RKO (cell line): ENCODE measurements at regions not wholly inside any gene's neighbourhood (a gene's known extent, or its start where the extent isn't known, plus 50 kb on each side); places are given as distances from the start of the nearest gene placed in this dataset.

Experiments
- DNase-seq: peaks from one replicate; pipeline ENCODE4 v3.0.0-alpha.2; 2016; ENCODE audit warnings: low spot score

DNA sequence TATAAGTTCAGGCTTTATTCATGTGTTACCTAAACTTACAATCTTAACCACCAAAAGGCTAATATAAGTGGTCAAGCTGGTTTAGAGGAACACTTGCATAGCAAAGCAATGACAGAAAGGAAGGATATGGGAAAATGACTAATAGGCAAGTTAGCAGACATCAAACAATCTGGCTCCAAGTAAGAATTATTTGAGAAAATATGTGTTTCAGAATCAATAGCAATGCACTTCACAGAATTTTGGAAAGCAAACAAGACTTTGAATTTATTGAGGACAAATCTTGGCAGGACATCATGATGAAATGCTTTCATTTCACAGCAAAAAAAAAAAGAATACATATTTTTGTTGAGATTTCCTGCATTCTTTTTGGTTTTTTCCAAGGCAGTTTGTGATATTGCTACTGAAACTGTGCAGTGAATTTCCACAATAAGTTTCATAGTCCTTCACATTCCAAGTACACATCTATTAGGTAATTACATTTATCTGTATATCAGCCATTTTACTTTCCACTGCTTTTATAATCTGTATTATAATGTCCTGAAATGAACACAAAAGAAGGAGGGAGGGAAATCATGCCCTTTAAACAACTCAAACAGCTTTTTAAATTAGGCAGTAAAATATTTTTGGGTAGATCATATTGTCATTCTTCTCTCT, 417.9 kb downstream of the NR2F1-AS1 start:
- peak; percentile 85 for DNase-seq

- DNase-seq: peak; percentile 74
Measured at GRCh38 chr5:93161661-93162654, 419.1 kb downstream of the NR2F1-AS1 start.

DNA sequence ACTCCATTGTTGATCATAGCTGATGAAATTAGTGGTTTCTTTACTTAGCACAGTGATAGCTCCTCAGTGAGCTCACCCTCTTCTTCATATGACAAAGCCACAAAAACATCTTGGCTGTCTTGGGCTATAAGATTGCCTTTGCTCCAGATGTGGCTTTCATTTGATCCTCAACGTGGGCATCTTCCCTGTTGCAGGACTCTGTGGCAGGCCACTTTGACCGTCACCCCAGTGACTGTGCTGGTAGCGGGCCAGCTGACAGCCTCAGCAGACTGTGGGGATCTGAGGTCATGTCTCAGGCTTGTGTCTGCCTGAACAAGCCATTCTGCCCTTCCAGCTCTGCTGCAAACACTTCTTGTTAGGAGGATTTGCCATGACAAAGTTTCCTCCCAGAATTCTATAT, 422.2 kb downstream of the NR2F1-AS1 start:
- DNase-seq: no peak

DNA sequence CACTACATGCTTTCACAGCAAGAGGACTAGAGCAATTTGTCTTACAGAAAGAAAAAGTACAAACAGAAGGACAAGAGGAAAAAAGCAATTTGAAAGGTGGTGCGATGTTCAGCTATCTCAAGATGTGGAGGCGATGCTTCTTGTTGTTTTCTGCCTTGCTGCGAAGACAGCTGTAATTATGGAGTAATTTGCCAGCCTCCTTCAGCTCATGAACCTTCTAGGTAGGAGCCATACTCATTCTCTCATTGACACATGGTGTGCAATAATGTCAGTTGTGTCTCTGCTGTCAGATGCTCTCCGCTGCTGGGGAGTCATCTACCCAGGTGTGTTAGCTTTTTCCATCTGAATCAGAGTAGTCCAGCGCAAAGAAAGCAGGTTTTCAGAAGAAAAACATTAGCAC, 424.5 kb downstream of the NR2F1-AS1 start:
- DNase-seq: no peak

DNA sequence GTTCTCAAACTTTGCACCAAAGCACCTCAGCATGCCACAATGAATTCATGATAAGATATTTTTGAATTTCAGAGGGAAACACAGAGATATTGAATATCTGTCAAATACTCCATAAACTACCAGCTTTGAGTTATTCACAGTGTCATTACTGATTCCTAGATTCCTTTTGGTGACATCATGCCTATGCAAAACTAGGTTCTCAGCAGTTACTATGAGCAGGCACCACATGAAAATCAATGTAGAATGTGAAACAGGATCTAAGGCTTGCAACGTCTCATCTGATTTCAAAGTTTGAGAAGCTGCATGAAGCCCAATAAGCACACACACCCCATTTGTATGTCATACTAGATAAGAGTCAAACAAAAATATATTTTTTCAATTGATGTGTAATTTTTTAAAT, 426.5 kb downstream of the NR2F1-AS1 start:
- DNase-seq: no peak

GRCh38 chr5:93153461-93153860, 427.6 kb downstream of the NR2F1-AS1 start:
- DNase-seq: no peak

DNA sequence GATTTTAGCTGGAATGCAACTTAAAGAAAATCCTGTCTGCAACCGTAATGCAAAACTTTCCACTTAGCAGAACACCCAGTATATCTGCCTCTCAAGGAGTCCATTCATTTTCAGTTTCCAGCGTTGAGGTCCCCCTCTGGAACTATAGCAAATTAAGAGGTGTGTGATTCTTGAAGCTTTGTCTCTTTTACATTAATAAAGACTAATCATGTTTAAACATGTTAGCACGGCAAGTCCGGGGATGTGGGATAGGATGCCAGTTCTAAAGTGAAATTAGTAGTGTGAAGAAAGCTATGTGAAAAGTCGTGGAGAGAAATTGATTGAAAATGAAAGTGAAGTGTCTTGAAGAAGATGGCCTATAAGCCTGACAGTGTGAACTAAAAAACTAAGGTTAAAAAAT, 429.1 kb downstream of the NR2F1-AS1 start:
- no peak for DNase-seq

GRCh38 chr5:93151121-93151520, 429.9 kb downstream of the NR2F1-AS1 start:
- DNase-seq: no peak

- DNase-seq: no peak
Measured at GRCh38 chr5:93150311-93151012, 430.6 kb downstream of the NR2F1-AS1 start.

- DNase-seq: no peak
Measured at GRCh38 chr5:93145767-93146166, 435.3 kb downstream of the NR2F1-AS1 start.

- DNase-seq: no peak
Measured at GRCh38 chr5:93145019-93145418, 436.0 kb downstream of the NR2F1-AS1 start.

DNA sequence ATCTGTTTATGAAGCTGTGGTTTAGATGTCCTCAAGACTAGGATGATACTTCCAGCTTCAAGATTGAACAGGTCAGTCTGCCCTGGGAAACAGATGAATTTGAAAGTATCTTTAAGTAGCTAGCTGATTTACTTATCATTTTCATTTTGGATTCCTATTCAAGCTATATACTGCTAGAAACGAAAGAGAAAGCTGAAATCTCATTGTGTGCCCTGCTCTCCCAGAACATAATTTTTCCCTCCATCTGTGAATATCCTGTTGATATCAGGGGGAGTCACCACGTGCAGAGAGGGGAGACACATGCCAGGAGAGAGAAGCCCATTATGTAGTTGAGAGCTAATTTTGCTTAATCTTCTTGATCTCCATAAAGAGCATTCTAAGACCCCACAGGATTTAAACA, 439.1 kb downstream of the NR2F1-AS1 start:
- DNase-seq: no peak

DNA sequence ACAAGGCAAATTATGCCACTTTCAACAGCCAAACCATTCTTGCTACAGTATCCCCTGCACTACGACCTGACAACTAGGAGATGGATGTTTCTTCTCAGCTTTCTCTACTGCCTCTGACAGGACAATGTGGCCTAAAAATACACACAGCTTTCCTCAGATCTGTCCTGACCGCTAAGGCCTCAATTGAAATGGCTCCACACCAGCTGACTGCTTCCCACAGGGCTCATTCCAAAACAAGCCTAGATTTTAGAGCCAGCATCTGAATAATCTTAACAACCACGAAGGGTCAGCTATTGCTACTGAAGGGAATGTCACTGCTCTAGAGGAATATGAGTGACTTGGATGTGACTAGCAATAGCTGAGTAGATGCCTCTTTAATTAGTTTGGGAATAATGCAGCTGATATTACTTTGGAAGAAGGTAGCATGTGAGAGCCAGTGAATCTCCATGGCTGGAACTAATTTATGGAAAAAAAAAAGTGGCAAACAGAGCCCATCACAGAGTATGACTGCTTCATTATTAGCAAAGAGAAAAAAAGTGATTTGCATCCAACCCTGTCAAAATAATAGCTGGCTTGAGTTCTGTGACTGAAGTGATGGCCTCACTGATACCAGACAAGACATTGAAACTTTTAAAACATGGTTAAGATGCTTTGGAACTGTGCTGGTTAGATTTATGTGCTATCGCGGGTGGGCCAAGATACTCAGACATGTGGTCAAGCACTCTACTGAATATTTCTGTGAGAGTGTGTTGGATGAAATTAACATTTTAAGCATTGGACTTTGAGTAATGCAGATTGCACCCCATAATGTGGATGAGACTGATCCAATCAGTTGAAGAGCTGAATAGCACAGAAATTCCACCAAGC, 450.2 kb downstream of the NR2F1-AS1 start:
- no peak for DNase-seq

GRCh38 chr5:93126634-93127033, 454.4 kb downstream of the NR2F1-AS1 start:
- DNase-seq: no peak

GRCh38 chr5:93123127-93123526, 457.9 kb downstream of the NR2F1-AS1 start:
- DNase-seq: no peak

DNA sequence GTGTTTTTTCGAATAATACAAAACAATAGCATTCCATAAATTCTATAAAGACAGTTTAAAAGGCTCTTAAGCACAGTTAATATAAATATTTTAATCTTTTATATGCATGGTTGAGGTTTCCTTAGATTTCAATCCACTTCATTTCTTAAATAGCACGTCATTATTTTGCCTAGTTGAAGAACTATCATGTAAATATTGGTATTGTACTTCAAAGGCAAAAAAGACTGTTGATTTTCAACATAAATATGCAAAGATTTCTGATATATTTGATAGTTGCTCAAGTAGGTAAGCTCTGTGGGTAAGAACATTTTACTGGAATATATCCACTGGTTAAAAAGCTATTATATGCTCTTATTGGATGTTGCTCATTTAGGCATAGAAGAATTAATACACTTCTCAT, 458.6 kb downstream of the NR2F1-AS1 start:
- DNase-seq: no peak

DNA sequence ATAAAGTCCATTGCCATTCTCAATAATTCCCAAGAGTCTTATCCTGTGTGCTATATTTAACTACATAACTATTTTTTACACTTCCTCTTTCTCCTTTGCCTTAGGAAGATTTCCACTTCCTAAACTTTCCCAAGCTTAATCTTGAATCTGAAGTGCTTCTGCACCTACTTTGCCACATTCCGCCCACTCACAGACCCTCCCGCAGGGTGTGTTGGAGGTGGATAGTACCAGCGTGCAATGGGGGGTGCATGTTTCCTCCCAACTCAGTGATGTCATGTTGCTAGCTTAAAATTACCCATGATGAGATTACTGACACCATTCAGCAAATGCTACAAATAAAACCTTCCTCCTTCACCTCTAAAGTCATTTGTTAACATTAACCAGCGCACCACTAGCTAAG, 460.2 kb downstream of the NR2F1-AS1 start:
- no peak for DNase-seq

DNA sequence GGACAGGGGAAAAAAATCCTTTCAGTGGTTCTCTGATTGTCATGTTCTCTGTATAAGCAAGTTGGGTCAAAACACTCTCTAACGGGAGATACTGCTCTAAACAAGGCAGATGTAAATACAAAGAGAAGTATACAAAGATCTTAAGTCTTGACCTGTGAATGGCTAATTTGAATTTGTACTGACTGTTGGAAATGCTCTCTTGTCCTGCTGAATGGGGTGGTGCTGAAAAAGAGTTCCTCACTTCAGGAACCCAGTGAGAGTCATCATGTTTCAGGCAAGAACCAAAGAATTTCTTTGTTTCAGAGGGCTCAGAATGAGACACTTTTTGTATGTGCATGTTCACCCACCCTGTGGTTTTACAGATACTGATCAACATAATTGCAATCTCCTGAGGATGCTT, 461.0 kb downstream of the NR2F1-AS1 start:
- DNase-seq: peak; percentile 1

GRCh38 chr5:93117751-93118531, 463.1 kb downstream of the NR2F1-AS1 start:
- DNase-seq: no peak

DNA sequence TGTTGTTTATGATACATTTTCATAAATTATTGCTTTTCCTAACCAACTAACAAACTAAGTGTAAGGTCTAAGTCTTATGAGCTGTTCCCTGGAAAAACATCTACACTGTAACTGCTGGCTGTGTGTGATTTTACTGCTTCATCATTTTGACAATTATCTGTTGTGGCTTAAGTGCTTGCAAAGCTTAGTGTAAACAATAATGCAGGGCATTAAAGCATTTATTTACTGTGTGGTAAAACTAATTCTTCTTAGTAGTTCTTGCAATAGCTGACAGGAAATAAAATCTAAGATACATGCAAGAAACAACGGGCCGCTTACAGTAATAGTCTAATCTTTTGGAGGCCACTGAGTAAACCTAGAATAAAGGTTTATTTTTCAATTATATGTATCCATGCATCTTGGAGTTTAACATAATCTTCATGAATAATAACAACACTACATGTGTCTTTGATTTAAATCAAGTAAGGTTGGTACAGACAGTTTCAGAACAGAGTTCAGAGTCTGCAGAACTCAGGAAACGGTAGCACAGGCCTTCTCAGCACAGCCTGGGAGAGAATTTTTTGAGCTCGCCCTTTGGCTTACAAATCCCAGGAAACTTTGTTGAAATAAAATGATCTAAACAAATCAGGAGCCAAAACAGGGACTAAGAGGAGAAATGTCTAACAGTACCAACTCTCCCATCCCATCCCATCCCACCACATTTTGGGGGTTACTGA, 473.1 kb downstream of the NR2F1-AS1 start:
- DNase-seq: no peak
